GM12874 (cell line): ENCODE measurements at regions not wholly inside any gene's neighbourhood (a gene's known extent, or its start where the extent isn't known, plus 50 kb on each side); places are given as distances from the start of the nearest gene placed in this dataset.

Source experiments
- TF ChIP-seq, protein P1 (sequence below): IDR thresholded peaks from 2 replicates; pipeline ENCODE4 v1.5.1; 2011; ENCODE audit warnings: low read depth, mild to moderate bottlenecking, control low read depth, low read length, moderate library complexity; ENCODE audit not compliant: insufficient read depth

DNA sequence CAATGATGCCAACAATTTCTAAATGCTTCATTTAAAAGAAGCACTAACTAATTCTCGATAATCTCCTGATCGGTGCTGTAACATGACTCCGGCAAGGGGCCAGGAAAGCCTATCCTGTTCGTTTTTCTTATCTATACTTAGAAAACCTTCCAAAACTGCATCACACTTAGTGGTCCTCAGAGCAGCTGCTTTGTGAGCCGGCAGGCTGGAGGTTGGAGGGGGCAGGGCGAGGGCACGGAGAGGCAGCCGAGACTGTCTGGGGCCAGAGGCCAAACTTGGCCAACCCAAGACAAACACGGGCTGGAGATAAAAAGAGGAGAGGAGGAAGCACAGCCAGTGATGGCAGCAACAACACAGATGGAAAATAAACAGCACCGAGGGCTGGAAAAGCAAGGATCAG lies 455.7 kb downstream of the BCOR start:
- TF ChIP-seq, protein P1, sequence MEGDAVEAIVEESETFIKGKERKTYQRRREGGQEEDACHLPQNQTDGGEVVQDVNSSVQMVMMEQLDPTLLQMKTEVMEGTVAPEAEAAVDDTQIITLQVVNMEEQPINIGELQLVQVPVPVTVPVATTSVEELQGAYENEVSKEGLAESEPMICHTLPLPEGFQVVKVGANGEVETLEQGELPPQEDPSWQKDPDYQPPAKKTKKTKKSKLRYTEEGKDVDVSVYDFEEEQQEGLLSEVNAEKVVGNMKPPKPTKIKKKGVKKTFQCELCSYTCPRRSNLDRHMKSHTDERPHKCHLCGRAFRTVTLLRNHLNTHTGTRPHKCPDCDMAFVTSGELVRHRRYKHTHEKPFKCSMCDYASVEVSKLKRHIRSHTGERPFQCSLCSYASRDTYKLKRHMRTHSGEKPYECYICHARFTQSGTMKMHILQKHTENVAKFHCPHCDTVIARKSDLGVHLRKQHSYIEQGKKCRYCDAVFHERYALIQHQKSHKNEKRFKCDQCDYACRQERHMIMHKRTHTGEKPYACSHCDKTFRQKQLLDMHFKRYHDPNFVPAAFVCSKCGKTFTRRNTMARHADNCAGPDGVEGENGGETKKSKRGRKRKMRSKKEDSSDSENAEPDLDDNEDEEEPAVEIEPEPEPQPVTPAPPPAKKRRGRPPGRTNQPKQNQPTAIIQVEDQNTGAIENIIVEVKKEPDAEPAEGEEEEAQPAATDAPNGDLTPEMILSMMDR = no peak

DNA sequence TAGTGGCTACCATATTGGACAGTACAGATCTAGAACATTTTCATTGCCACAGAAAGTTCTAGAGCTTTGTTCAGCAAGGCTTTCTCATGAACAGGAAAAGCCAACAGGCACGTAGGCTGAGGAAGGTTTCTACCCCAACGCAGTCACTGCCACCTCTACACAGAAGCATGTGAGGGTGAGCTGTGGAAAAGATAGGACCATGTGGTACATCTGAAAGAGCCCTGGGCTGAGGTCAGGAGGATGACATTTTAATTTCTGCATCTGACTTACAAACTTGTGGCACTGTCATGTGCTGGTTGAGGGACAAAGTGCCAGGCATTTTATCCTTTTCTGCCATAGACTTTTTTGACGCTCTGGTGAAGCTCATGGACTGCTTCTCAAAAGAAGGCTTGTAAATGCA lies 454.2 kb downstream of the BCOR start:
- TF ChIP-seq, protein P1 = no peak

DNA sequence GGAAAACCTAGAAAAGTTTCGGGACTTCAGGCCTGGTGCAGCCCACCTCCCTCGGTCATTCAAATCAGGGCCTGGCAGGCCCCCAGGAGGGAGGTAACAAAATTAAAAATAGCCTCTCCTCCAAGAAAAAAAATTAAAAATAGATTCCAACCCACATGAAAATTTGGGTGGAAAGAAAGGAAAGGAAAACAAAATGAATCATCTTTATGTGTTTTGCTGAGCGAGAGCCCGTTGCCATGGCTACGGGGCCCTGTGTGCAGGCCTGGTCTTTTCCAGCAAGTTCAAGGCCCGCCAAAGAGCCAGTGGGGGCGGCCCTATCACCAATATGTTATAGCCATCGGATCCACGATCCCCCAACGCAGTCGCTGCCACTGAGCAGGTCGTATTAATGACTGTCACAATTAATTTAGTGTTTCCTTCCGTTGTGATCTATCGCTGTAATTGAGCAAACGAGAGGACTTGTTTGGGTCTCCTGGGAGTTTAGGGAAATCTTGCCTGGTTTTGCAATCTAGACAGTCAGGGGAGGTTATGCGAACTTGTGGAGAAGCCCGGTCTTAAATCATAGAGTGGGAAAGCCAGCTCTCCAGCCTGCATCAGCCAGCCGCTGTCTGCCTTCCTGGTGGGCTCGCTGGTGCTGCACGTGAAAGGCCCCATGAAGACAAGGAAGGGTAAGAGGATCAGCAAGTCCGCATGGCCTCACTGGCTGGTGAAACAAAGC lies 452.4 kb downstream of the BCOR start:
- TF ChIP-seq, protein P1 = no peak

DNA sequence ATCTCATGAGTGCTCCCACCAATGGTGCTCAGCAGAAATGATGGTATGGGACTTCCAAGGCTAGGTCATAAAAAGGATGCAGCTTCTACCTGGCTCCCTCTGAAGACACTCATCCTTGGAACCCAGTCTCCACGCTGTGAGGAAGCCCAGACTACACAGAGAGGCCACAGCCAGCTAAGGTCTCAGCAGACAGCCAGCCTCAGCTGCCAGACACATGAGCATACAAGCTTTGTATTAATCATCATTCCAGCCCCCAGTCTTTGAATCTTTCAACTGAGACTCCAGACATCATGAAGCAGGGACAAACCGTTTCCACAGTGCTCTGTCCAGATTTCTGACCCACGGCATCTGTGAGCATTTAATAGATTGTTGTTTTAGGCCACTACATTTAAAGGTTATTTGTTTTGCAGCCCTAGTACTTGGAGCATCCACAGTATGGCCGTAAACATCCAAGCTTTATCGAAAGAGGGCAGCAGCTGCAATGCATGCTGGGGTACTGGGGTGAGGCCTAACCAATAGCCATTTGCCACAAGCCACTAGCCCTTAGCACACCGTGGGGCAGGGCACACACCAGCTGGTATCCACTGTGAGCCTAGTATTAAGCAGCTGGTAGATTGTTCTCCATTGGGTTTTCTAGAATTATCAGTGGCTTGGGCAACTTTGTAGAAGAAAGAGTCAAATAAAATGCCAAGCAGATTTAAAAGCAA lies 449.1 kb downstream of the BCOR start:
- TF ChIP-seq, protein P1 = no peak

DNA sequence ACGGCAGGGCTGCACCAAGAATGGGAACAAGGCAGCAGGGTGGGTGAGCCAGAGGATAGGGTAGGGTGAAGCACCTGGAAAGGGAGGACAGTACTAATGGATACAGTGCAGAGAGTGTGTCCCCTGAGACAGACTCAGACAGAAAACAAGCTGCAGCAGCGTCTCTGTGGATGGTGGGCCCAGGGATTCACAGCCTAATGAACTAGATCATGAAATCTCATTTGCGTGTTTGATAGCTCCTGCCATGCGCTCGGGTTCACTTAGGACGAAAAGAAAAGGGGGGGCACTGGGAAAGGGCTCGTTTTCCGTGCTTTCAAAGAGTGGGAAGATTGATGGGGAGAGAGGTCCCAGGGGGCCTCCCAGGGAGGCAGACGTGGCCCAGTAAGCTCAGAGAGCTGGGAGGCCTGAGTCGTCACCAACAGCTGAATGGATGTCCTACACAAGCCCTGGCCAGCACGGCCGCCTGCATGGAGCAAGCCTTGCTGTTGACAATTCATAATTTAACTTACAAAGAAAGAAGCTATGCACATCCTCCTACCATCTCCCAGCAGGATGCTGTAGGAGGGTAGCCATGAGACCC lies 446.9 kb downstream of the BCOR start:
- TF ChIP-seq, protein P1 = no peak

DNA sequence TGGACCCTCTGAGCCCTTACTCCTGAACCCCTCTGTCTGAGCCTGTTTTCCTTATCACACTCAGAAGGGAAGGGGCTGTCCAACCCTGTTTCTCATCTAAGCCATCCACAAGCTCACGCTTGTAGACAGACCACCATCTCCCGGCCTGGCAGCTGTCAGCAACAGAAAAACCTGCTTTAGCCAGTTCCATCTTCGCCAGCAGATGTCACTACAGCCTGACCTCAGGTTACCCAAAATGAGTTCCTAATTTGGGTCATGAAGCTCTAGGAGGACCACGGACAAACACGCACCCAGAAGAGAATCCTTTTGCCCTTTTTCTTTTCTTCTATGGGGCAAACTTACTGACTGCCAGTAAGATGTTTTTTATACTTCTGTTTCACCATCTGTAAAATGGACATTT lies 445.4 kb downstream of the BCOR start:
- TF ChIP-seq, protein P1 = peak; percentile 33

DNA sequence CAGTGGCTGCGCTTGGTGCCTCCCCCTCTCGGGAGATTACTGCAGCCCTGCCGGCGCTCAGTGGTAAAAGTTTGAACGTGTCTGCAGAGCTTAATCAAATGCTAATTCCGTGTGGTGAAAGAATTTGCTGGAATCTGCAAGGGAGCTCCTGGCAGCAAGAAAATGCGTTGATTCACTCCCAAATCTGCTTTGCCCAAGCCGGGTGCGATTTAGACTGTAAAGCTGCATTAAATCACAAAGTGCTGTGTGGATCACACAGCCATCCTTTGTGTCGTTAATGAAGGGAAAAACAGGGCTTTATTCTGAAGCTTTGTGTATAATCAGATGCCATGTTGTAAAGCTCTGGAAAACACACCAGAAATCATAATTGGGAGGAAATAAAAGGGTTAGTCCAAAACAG lies 444.1 kb downstream of the BCOR start:
- TF ChIP-seq, protein P1 = no peak
